ENCODE measurements at regions not wholly inside any gene's neighbourhood (a gene's known extent, or its start where the extent isn't known, plus 50 kb on each side); places are given as distances from the start of the nearest gene placed in this dataset.
"Not testable (repeated sequence)": the region's sequence is repeated elsewhere in the genome, so short reads cannot be mapped to it uniquely, and the experiment has no call there.

GRCh38 chr1:143424491-143425032 is 547.2 kb downstream of the FAM72C start:
- H3K27me3 ChIP-seq (replicated peaks; ENCODE audit: control insufficient read depth, insufficient read depth, low read length); H3K9me3 ChIP-seq; H3K9me3 Mint-ChIP-seq (ENCODE audit: unreplicated experiment); H3K27me3 Mint-ChIP-seq (ENCODE audit: insufficient read depth, unreplicated experiment); H3K4me1 ChIP-seq; H3K4me3 ChIP-seq (ENCODE audit: low read depth, low read length); POLR2A ChIA-PET; H3K36me3 ChIP-seq (ENCODE audit: control insufficient read depth, insufficient read depth, low read length); CTCF ChIA-PET; H3K4me1 Mint-ChIP-seq (ENCODE audit: low read depth, unreplicated experiment); intact Hi-C loops (cut with micrococcal nuclease; ENCODE audit: unreplicated experiment); BruUV-seq (replicated peaks); H3K36me3 Mint-ChIP-seq (ENCODE audit: insufficient read depth, unreplicated experiment); H3K4me3 Mint-ChIP-seq (ENCODE audit: unreplicated experiment); H3K27ac Mint-ChIP-seq (ENCODE audit: unreplicated experiment): not testable (repeated sequence)
- peak in 1 of 2 experiments; percentile 9 for DNase-seq

GRCh38 chr1:143423832-143424231 is 548.0 kb downstream of the FAM72C start:
- H3K4me1 Mint-ChIP-seq (ENCODE audit: low read depth, unreplicated experiment); H3K27me3 Mint-ChIP-seq (ENCODE audit: insufficient read depth, unreplicated experiment); intact Hi-C loops (cut with micrococcal nuclease; ENCODE audit: unreplicated experiment); H3K36me3 ChIP-seq (ENCODE audit: control insufficient read depth, insufficient read depth, low read length); CTCF ChIA-PET; H3K9me3 Mint-ChIP-seq (ENCODE audit: unreplicated experiment); H3K4me1 ChIP-seq; H3K27me3 ChIP-seq (replicated peaks; ENCODE audit: control insufficient read depth, insufficient read depth, low read length); BruUV-seq (replicated peaks); H3K4me3 Mint-ChIP-seq (ENCODE audit: unreplicated experiment); H3K27ac Mint-ChIP-seq (ENCODE audit: unreplicated experiment); DNase-seq; H3K36me3 Mint-ChIP-seq (ENCODE audit: insufficient read depth, unreplicated experiment); POLR2A ChIA-PET; H3K4me3 ChIP-seq (ENCODE audit: low read depth, low read length); H3K9me3 ChIP-seq: not testable (repeated sequence)

GRCh38 chr1:143421290-143421689 is 550.5 kb downstream of the FAM72C start:
- H3K36me3 ChIP-seq (ENCODE audit: control insufficient read depth, insufficient read depth, low read length); H3K4me1 ChIP-seq; H3K9me3 ChIP-seq; H3K4me1 Mint-ChIP-seq (ENCODE audit: low read depth, unreplicated experiment); DNase-seq; POLR2A ChIA-PET; H3K27ac Mint-ChIP-seq (ENCODE audit: unreplicated experiment); BruUV-seq (replicated peaks); CTCF ChIA-PET; H3K9me3 Mint-ChIP-seq (ENCODE audit: unreplicated experiment); H3K27me3 ChIP-seq (replicated peaks; ENCODE audit: control insufficient read depth, insufficient read depth, low read length); H3K4me3 Mint-ChIP-seq (ENCODE audit: unreplicated experiment); H3K4me3 ChIP-seq (ENCODE audit: low read depth, low read length); intact Hi-C loops (cut with micrococcal nuclease; ENCODE audit: unreplicated experiment); H3K27me3 Mint-ChIP-seq (ENCODE audit: insufficient read depth, unreplicated experiment); H3K36me3 Mint-ChIP-seq (ENCODE audit: insufficient read depth, unreplicated experiment): not testable (repeated sequence)
